WERI-Rb-1 (cell line): ENCODE measurements at regions not wholly inside any gene's neighbourhood (a gene's known extent, or its start where the extent isn't known, plus 50 kb on each side); places are given as distances from the start of the nearest gene placed in this dataset.

ENCODE experiments used
- DNase-seq: peaks from one replicate; pipeline ENCODE4 v3.0.0-alpha.2; 2020
- H3K27ac ChIP-seq: fragments of 250-450 bp; sonication (Bioruptor Pico); 2 replicates; pipeline ENCODE4 v1.5.1; 2020; ENCODE audit warnings: mild to moderate bottlenecking, moderate library complexity
- H3K27me3 ChIP-seq: fragments of 250-450 bp; sonication (Bioruptor Pico); 2 replicates; pipeline ENCODE4 v1.5.1; 2021; ENCODE audit warnings: mild to moderate bottlenecking, low read depth, moderate library complexity; ENCODE audit not compliant: insufficient read depth, severe bottlenecking
- H3K36me3 ChIP-seq: fragments of 250-450 bp; sonication (Bioruptor Pico); 2 replicates; pipeline ENCODE4 v1.5.1; 2020; ENCODE audit warnings: mild to moderate bottlenecking, moderate library complexity
- H3K4me3 ChIP-seq: 2 replicates; pipeline ENCODE4 v1.5.1; 2011; ENCODE audit warnings: low read depth, mild to moderate bottlenecking, control low read depth, low read length
- H3K9me3 ChIP-seq: fragments of 250-450 bp; sonication (Bioruptor Pico); 2 replicates; pipeline ENCODE4 v1.5.1; 2021; ENCODE audit warnings: mild to moderate bottlenecking, moderate library complexity; ENCODE audit not compliant: severe bottlenecking
- TF ChIP-seq, protein P1 (sequence below): IDR thresholded peaks from 2 replicates; pipeline ENCODE4 v1.5.1; 2011; ENCODE audit warnings: low read depth, mild to moderate bottlenecking, control low read depth, inconsistent platforms, low read length

DNA sequence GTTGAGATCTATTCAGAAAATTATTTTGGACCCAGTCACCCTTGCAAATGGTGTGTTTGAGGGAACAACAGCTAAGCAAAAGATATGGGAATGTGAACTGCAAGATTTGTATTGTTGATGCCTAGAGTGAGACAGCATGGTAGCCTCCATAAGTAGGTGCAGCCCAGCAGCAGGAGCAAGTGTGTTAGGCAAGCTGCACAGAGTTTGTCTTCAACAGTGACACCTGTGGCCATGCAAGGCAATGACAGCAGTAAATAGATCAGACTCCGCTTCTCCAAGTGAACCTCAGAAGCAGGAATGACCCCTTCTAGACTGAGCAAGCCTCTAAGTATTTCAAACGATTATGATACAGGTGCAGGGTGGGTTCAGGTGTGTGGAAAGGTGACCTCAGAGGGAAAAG, 133.4 kb upstream of the MSX1 start:
- Histone ChIP-seq H3K4me3 (no peak overlapping the region), H3K27me3 (no peaks in the 10 kb centered on the region), H3K27ac (no peak overlapping the region), H3K36me3 (no peaks in the 10 kb centered on the region), H3K9me3 (peaks cover 36% of the 10 kb centered on the region)
- no peak for DNase-seq
- TF ChIP-seq, protein P1, sequence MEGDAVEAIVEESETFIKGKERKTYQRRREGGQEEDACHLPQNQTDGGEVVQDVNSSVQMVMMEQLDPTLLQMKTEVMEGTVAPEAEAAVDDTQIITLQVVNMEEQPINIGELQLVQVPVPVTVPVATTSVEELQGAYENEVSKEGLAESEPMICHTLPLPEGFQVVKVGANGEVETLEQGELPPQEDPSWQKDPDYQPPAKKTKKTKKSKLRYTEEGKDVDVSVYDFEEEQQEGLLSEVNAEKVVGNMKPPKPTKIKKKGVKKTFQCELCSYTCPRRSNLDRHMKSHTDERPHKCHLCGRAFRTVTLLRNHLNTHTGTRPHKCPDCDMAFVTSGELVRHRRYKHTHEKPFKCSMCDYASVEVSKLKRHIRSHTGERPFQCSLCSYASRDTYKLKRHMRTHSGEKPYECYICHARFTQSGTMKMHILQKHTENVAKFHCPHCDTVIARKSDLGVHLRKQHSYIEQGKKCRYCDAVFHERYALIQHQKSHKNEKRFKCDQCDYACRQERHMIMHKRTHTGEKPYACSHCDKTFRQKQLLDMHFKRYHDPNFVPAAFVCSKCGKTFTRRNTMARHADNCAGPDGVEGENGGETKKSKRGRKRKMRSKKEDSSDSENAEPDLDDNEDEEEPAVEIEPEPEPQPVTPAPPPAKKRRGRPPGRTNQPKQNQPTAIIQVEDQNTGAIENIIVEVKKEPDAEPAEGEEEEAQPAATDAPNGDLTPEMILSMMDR = peak; percentile 70

DNA sequence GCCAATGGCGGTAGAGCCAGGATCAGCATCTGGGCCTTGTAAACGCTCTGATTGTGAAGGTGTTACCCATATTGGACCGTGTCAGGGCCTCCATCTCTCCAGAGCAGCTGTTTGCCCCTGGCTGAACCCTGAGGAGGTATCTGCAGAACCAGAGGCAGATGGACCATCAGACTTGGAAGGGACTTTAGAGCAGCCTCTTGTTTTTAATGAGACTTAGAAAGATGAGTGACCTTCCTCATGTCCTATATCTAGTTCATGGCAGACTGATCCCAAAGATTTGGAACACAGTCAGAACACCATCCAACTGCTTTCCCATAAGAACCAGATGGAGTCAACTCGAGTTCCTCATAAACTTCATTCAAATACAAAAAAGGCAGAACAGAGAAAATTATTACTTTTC, 135.1 kb upstream of the MSX1 start:
- TF ChIP-seq, protein P1 = no peak
- no peaks in the 10 kb centered on the region for H3K27me3 ChIP-seq
- DNase-seq = no peak
- H3K27ac ChIP-seq = no peak overlapping the region
- no peak overlapping the region for H3K4me3 ChIP-seq
- peaks cover 36% of the 10 kb centered on the region for H3K9me3 ChIP-seq
- no peaks in the 10 kb centered on the region; the same call in 1 of the 2 replicates for H3K36me3 ChIP-seq

DNA sequence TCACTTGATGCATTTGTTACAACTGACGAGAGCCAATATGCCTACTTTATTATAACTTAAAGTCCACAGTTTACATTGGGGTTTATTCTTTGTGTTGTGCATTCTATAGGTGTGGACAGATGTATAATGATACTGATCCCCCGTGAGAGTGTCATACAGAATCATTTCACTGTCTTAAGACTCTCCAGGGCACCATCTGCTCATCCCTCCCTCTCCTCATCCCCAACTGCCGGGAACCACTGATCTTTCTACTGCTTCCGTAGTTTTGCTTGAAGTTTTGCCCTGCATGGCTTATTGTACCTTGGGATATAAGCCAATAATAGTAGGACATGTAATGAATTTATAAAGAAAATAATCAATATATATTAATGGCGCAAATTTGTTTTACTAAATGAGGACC, 137.8 kb upstream of the MSX1 start:
- H3K4me3 ChIP-seq = no peak overlapping the region; the same call in 1 of the 2 replicates
- peak overlapping the region; percentile 55 for H3K27ac ChIP-seq
- no peaks in the 10 kb centered on the region; the same call in 1 of the 2 replicates for H3K36me3 ChIP-seq
- no peaks in the 10 kb centered on the region for H3K27me3 ChIP-seq
- peaks cover 36% of the 10 kb centered on the region for H3K9me3 ChIP-seq
- TF ChIP-seq, protein P1 = no peak
- peak; percentile 69 for DNase-seq

DNA sequence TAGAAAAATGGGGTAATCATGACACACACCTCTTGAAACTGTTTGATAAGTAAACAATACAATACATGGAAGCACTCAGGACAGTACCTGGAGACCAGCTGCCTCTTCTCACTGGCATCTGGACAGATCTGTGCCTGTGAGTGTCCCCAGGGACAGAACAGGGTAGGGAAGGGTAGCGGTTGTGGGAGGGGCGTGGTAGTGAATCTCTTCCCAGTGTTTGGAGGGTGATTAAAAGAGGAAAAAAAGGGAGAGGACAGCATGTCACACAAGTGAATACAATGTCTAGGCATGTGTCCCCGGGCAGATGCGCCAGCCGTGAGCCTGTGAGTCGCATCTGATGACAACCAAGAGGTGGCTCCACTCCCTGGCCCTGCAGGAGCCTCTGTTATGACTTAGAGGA, 138.8 kb upstream of the MSX1 start:
- H3K27ac ChIP-seq = peak overlapping the region; percentile 55
- peaks cover 26% of the 10 kb centered on the region for H3K9me3 ChIP-seq
- H3K27me3 ChIP-seq = no peaks in the 10 kb centered on the region
- peak; percentile 24 for DNase-seq
- H3K4me3 ChIP-seq = no peak overlapping the region
- TF ChIP-seq, protein P1 = no peak
- no peaks in the 10 kb centered on the region; the same call in 1 of the 2 replicates for H3K36me3 ChIP-seq

DNA sequence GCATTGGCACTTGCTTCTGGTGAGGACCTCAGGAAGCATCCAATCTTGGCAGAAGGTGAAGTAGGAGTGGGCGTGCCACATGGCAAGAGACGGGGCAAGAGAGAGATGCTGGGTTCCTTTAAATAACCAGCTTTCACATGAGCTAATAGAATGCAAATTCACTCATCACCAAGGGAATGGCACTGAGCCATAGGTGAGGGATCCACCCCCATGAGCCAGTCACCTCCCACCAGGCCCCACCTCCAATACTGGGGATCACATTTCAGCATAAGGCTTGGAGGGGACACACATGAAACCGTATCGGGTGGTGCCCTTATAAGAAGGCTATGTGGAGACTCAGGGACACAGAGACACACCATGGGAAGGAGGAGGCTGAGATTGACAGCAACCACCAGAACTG, 140.0 kb upstream of the MSX1 start:
- DNase-seq = no peak
- Histone ChIP-seq H3K9me3 (peaks cover 17% of the 10 kb centered on the region), H3K27me3 (no peaks in the 10 kb centered on the region), H3K4me3 (no peak overlapping the region), H3K27ac (no peak overlapping the region), H3K36me3 (no peaks in the 10 kb centered on the region; the same call in 1 of the 2 replicates)
- TF ChIP-seq, protein P1 = no peak

DNA sequence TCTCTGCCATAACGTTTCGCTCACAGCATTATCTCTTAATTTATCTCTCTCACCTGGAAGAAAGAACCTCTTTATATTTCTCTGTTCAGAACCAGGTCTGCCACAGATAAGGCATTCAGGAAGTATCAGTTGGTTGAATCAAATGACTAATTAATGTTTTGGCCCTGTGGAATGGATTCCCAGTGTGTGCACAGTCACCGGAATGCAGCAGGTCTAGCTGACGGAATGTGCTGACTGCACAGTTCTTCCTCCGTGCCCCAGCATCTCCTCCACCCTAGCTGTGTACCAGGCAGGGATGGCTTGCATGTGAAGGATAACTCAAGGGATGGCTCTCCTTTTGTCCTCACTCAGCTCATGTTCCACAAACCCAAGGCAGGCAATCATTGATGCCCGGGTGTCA, 141.8 kb upstream of the MSX1 start:
- DNase-seq = no peak
- H3K4me3 ChIP-seq = no peak overlapping the region
- TF ChIP-seq, protein P1 = no peak
- H3K27ac ChIP-seq = no peak overlapping the region
- H3K27me3 ChIP-seq = no peaks in the 10 kb centered on the region
- H3K9me3 ChIP-seq = peaks cover under 1% of the 10 kb centered on the region
- no peaks in the 10 kb centered on the region; the same call in 1 of the 2 replicates for H3K36me3 ChIP-seq
